GM21717 (cell line): ENCODE measurements at regions not wholly inside any gene's neighbourhood (a gene's known extent, or its start where the extent isn't known, plus 50 kb on each side); places are given as distances from the start of the nearest gene placed in this dataset.
"Not testable (repeated sequence)": the region's sequence is repeated elsewhere in the genome, so short reads cannot be mapped to it uniquely, and the experiment has no call there.

ENCODE experiments used
- ATAC-seq: cut with Tn5 transposase; IDR thresholded peaks from one replicate; pipeline ENCODE4 v1.9.1; 2021; ENCODE audit warnings: mild to moderate bottlenecking, moderate library complexity; ENCODE audit not compliant: unreplicated experiment

GRCh38 chr6:135555550-135555949 is 58.0 kb upstream of the AHI1 start:
- ATAC-seq = peak; percentile 70

- no peak for ATAC-seq
Observed at GRCh38 chr6:135557582-135557981, 60.0 kb upstream of the AHI1 start.

- ATAC-seq = not testable (repeated sequence)
Observed at GRCh38 chr6:135565605-135566004, 68.1 kb upstream of the AHI1 start.

- no peak for ATAC-seq
Observed at GRCh38 chr6:135566311-135567068, 69.0 kb upstream of the AHI1 start.

GRCh38 chr6:135567375-135568083 is 70.0 kb upstream of the AHI1 start:
- ATAC-seq = no peak

GRCh38 chr6:135568379-135568778 is 70.8 kb upstream of the AHI1 start:
- no peak for ATAC-seq

GRCh38 chr6:135572051-135572450 is 74.5 kb upstream of the AHI1 start:
- no peak for ATAC-seq

- ATAC-seq = no peak
Observed at GRCh38 chr6:135575629-135576028, 78.1 kb upstream of the AHI1 start.

GRCh38 chr6:135576055-135576454 is 78.5 kb upstream of the AHI1 start:
- ATAC-seq = no peak

GRCh38 chr6:135577059-135577538 is 79.6 kb upstream of the AHI1 start:
- ATAC-seq = peak; percentile 93

- ATAC-seq = no peak
Observed at GRCh38 chr6:135578976-135579375, 81.4 kb upstream of the AHI1 start.

- ATAC-seq = no peak
Observed at GRCh38 chr6:135581211-135581610, 83.7 kb upstream of the AHI1 start.

- ATAC-seq = no peak
Observed at GRCh38 chr6:135583256-135583761, 85.8 kb upstream of the AHI1 start.

- no peak for ATAC-seq
Observed at GRCh38 chr6:135586388-135586787, 88.8 kb upstream of the AHI1 start.

GRCh38 chr6:135586844-135587243 is 89.3 kb upstream of the AHI1 start:
- no peak for ATAC-seq

- no peak for ATAC-seq
Observed at GRCh38 chr6:135592276-135592675, 94.7 kb upstream of the AHI1 start.

- no peak for ATAC-seq
Observed at GRCh38 chr6:135594000-135594399, 96.5 kb upstream of the AHI1 start.

- no peak for ATAC-seq
Observed at GRCh38 chr6:135600086-135600702, 102.7 kb upstream of the AHI1 start.

- ATAC-seq = no peak
Observed at GRCh38 chr6:135600931-135601330, 103.4 kb upstream of the AHI1 start.

GRCh38 chr6:135601857-135602256 is 104.3 kb upstream of the AHI1 start:
- no peak for ATAC-seq

GRCh38 chr6:135603249-135603648 is 105.7 kb upstream of the AHI1 start:
- ATAC-seq = no peak
